Breast epithelium (tissue), 3 donors: ENCODE measurements at regions not wholly inside any gene's neighbourhood (a gene's known extent, or its start where the extent isn't known, plus 50 kb on each side); places are given as distances from the start of the nearest gene placed in this dataset.

ENCODE experiments used
- POLR2A ChIP-seq: fragments of 450-650 bp; IDR thresholded peaks from one replicate; pipeline ENCODE4 v1.6.1; 2016; ENCODE audit warnings: antibody characterized with exemption, mild to moderate bottlenecking, moderate library complexity
- POLR2AphosphoS5 ChIP-seq, 3 donors: sonication (generic); formaldehyde crosslinking; IDR thresholded peaks; one replicate each; pipeline ENCODE4 v1.6.1; 2017; ENCODE audit warnings: antibody characterized with exemption in 3 of 3
- TF ChIP-seq, protein P1 (sequence below), 3 donors: fragments of 450-650 bp; IDR thresholded peaks; one replicate each; pipeline ENCODE4 v1.5.1; 2016 to 2017; ENCODE audit warnings: antibody characterized with exemption in 3 of 3, mild to moderate bottlenecking in 3 of 3, moderate library complexity in 3 of 3

DNA sequence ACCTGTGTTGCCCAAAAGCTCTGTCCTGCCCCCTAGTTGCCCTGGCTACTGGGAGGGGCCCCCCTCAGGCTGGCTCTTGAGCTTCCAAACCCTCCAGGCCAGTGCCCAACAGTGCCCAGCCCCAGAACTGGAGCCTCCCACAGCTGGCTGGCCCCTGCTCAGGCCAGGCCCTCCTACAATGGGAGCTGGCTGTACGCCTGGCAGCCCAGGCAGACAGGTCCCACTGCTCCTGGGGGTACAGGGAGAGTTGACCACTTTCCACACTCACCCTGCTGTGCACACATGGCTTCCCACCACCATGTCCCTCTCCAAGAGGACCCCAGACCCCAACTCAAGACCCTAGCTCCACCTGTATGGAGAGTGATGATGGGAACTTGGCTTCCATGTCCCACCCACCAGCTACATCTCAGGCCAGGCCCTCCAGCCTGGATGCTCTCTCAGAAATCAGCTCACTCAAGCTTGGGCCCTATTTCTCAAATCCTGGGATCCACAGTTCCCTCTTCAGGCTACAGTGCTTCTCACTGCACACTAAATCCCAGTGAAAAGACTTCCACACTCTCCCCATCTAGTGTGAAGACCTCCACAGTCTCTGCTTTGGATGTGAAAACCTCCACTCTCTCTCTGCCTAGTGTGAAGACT is 92.6 kb downstream of the OAT start:
- TF ChIP-seq, protein P1, sequence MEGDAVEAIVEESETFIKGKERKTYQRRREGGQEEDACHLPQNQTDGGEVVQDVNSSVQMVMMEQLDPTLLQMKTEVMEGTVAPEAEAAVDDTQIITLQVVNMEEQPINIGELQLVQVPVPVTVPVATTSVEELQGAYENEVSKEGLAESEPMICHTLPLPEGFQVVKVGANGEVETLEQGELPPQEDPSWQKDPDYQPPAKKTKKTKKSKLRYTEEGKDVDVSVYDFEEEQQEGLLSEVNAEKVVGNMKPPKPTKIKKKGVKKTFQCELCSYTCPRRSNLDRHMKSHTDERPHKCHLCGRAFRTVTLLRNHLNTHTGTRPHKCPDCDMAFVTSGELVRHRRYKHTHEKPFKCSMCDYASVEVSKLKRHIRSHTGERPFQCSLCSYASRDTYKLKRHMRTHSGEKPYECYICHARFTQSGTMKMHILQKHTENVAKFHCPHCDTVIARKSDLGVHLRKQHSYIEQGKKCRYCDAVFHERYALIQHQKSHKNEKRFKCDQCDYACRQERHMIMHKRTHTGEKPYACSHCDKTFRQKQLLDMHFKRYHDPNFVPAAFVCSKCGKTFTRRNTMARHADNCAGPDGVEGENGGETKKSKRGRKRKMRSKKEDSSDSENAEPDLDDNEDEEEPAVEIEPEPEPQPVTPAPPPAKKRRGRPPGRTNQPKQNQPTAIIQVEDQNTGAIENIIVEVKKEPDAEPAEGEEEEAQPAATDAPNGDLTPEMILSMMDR (IDR thresholded peaks at IDR 0.05): no peak
- no peak for TF ChIP-seq POLR2A
- no peak for TF ChIP-seq POLR2AphosphoS5 (IDR thresholded peaks at IDR 0.05)
